ENCODE measurements at regions not wholly inside any gene's neighbourhood (a gene's known extent, or its start where the extent isn't known, plus 50 kb on each side); places are given as distances from the start of the nearest gene placed in this dataset.

GRCh38 chr11:93933230-93933629 lies 82.8 kb upstream of the VSTM5 start:
- H3K27ac ChIP-seq (ENCODE audit: low read depth, low read length, poor library complexity, severe bottlenecking) = no peak overlapping the region
- H2AFZ ChIP-seq (ENCODE audit: low read length) = no peak overlapping the region
- H3K4me2 ChIP-seq (ENCODE audit: low read length) = no peak overlapping the region
- no peaks in the 10 kb centered on the region for H3K9me3 ChIP-seq (ENCODE audit: low read length)
- no peaks in the 10 kb centered on the region for H3K79me2 ChIP-seq (ENCODE audit: insufficient read depth, low read depth, low read length)
- intact Hi-C loops (cut with micrococcal nuclease; ENCODE audit: unreplicated experiment) = no loop called here
- no peaks in the 10 kb centered on the region for H3K4me1 ChIP-seq (ENCODE audit: insufficient read depth, low read length, poor library complexity, severe bottlenecking)
- H3K36me3 ChIP-seq (ENCODE audit: insufficient read depth, low read length) = no peaks in the 10 kb centered on the region
- no peaks in the 10 kb centered on the region for H3K9me2 ChIP-seq (ENCODE audit: insufficient read depth, low read length)
- BruUV-seq (replicated peaks) = no TSS peak
- no peaks in the 10 kb centered on the region for H4K20me1 ChIP-seq (ENCODE audit: insufficient read depth, low read length)
- TF ChIP-seq CTCF (conservative IDR thresholded peaks at IDR 0.05; ENCODE audit: low read length) (no peak), EZH2phosphoT487 (IDR thresholded peaks at IDR 0.05; ENCODE audit: borderline replicate concordance, low read depth, low read length) (no peak)
- no peak overlapping the region for H3K4me3 ChIP-seq (ENCODE audit: low read depth, low read length, poor library complexity, severe bottlenecking)
- ChIA-PET CTCF (ENCODE audit: unreplicated experiment) (no interaction called here), POLR2A (interaction anchor here (0.9 kb wide), 1 partner anchor 9 kb away, joined by 10 read pairs; no protein-coding TSS in a partner anchor)
- DNase-seq (ENCODE audit: low spot score) = no peak

- Histone ChIP-seq H3K4me3 (ENCODE audit: low read depth, low read length, poor library complexity, severe bottlenecking) (no peak overlapping the region), H3K27ac (ENCODE audit: low read depth, low read length, poor library complexity, severe bottlenecking) (no peak overlapping the region), H3K79me2 (ENCODE audit: insufficient read depth, low read depth, low read length) (no peaks in the 10 kb centered on the region), H3K9me2 (ENCODE audit: insufficient read depth, low read length) (no peaks in the 10 kb centered on the region), H3K9me3 (ENCODE audit: low read length) (no peaks in the 10 kb centered on the region), H3K4me2 (ENCODE audit: low read length) (no peak overlapping the region), H4K20me1 (ENCODE audit: insufficient read depth, low read length) (no peaks in the 10 kb centered on the region), H2AFZ (ENCODE audit: low read length) (no peak overlapping the region), H3K4me1 (ENCODE audit: insufficient read depth, low read length, poor library complexity, severe bottlenecking) (no peaks in the 10 kb centered on the region), H3K36me3 (ENCODE audit: insufficient read depth, low read length) (no peaks in the 10 kb centered on the region)
- no TSS peak for BruUV-seq (replicated peaks)
- CTCF ChIA-PET (ENCODE audit: unreplicated experiment) = no interaction called here
- no peak for TF ChIP-seq CTCF (conservative IDR thresholded peaks at IDR 0.05; ENCODE audit: low read length)
- no peak for TF ChIP-seq EZH2phosphoT487 (IDR thresholded peaks at IDR 0.05; ENCODE audit: borderline replicate concordance, low read depth, low read length)
- intact Hi-C loops (cut with micrococcal nuclease; ENCODE audit: unreplicated experiment) = no loop called here
- no peak for DNase-seq (ENCODE audit: low spot score)
- POLR2A ChIA-PET = no interaction called here
These were observed 85.3 kb upstream of the HEPHL1 start for GRCh38 chr11:93935826-93936225.

GRCh38 chr11:93936460-93936859 lies 84.7 kb upstream of the HEPHL1 start:
- CTCF ChIA-PET (ENCODE audit: unreplicated experiment) = no interaction called here
- no TSS peak for BruUV-seq (replicated peaks)
- POLR2A ChIA-PET = no interaction called here

More at GRCh38 chr11:93936460-93936859, 84.7 kb upstream of the HEPHL1 start:
- Histone ChIP-seq H3K9me2 (ENCODE audit: insufficient read depth, low read length) (no peaks in the 10 kb centered on the region), H3K36me3 (ENCODE audit: insufficient read depth, low read length) (no peaks in the 10 kb centered on the region), H4K20me1 (ENCODE audit: insufficient read depth, low read length) (no peaks in the 10 kb centered on the region), H3K4me1 (ENCODE audit: insufficient read depth, low read length, poor library complexity, severe bottlenecking) (no peaks in the 10 kb centered on the region), H3K4me3 (ENCODE audit: low read depth, low read length, poor library complexity, severe bottlenecking) (no peak overlapping the region), H3K27ac (ENCODE audit: low read depth, low read length, poor library complexity, severe bottlenecking) (no peak overlapping the region), H2AFZ (ENCODE audit: low read length) (no peak overlapping the region), H3K9me3 (ENCODE audit: low read length) (no peaks in the 10 kb centered on the region), H3K4me2 (ENCODE audit: low read length) (no peak overlapping the region), H3K79me2 (ENCODE audit: insufficient read depth, low read depth, low read length) (no peaks in the 10 kb centered on the region)
- intact Hi-C loops (cut with micrococcal nuclease; ENCODE audit: unreplicated experiment) = no loop called here
- DNase-seq (ENCODE audit: low spot score) = no peak
- TF ChIP-seq CTCF (conservative IDR thresholded peaks at IDR 0.05; ENCODE audit: low read length) = no peak
- TF ChIP-seq EZH2phosphoT487 (IDR thresholded peaks at IDR 0.05; ENCODE audit: borderline replicate concordance, low read depth, low read length) = no peak

Measured in OCI-LY7 (cell line).